Superior temporal gyrus (tissue), 1 donor: ENCODE measurements at regions not wholly inside any gene's neighbourhood (a gene's known extent, or its start where the extent isn't known, plus 50 kb on each side); places are given as distances from the start of the nearest gene placed in this dataset.
"Not testable (repeated sequence)": the region's sequence is repeated elsewhere in the genome, so short reads cannot be mapped to it uniquely, and the experiment has no call there.

Experiments
- DNase-seq: peaks from one replicate; pipeline ENCODE4 v3.0.0-alpha.2; 2016; ENCODE audit errors: extremely low spot score

DNA sequence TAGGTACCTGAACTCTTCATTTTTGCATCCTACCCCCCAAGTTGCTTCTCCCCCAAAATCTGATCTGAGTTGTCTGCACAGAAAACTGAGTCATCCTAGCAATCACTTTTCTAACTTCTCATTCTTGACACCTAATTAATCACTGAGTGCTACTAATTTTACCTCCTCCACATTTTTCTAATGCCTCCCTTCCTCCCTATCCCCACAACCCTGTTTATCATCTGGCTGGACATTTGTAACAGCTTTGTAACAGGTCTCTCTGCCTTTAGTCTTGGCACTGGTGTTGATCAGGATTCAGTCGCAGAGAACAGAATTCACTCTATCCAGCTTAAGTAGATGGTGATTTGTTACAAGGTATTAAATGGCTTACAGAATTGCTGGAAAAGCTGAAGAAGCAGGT, 303.9 kb upstream of the GATB start:
- no peak for DNase-seq

DNA sequence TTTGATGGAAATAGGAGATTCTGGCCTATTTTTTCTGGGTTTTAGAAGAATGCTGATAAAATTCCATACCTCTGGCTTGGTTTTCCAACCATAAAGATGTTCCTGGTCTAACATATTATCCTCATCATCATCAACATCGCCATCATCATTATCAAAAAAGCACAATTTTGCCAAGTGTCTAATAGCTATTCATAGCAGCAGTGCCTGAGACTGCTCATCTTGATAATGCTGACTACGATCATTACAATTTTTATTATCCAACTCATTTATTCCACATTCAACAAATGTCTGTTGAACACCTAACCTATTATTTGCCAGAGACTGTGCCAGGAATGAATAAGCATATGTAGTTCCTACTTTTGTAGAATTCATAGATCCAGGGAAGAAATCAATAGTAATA, 303.5 kb upstream of the GATB start:
- DNase-seq, result no peak

DNA sequence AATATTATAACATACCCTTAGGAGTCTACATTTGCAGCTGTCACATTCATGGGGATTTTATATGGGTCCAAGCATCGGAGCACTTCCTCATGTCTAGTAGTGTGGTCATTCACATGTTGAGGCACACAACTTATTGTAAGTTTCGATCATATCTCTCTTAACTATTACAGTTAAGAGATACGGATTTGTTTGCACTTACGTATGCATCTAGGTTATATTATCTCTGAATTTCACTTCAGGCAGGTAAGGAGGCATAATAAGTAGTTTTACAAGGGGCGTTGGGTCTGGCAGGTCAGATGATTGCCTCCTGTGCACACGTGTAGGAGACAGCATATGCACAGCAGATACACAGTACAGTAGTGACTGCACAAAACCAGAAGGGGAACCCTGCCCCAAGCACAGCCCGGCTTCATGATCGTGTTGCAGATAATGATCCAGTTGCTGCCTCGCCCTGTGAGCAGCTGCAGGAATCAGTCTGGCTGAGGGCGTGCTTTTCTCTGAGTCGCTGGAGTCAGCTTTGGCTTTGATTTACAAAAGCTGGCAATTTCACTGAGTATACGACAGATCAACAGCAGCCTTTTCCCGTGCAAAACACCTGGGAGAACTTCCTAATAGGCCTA, 302.9 kb upstream of the GATB start:
- DNase-seq, result no peak

DNA sequence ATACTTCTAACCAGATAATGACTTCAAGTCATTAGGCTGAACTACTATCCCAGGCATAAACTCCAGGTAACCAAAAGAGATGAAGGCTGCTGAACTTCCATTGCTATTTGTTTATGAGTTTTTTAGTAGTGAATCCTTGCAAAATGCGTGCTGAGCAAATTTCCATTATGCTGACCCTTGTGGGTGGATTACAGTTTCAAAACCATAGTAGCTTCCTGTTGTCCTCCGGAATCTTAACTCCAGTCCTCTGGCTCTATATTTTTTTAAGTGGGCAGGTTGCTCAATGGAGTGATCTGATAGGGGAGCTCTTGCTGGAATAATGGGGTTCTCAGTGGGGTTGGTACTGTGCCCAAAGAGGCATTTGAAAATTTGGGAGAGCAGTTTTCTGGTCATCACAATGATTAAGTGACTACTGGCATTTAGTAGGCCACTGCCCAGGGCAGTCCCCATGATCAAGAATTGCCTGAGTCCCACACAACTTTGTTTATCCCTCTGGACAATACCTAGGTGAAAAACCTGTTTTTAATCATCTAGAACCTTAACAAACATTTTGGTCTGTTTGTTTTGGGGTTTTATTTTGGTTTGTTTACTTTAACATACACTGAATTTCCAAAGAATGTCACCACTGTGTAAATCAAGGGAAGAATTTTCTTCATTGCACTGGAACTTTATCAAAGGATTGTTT, 302.3 kb upstream of the GATB start:
- DNase-seq, result no peak

DNA sequence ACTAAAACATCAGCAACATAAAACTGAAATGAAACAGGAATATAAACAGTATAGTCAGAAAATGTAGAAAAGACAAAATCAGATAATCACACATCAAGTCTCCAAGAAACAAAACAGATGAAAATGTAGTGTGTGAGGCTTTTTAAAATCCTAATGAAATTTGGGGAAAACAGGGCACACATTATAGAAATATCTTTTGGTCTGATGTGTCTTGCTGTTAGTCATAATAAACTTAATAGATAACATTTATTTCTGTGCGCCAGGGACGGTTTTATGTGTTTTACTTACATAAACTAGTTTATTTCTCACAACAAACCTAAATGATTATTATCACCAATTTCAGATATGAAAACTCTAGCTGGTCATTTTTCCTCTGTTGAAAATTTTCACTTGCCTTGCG, 293.9 kb upstream of the GATB start:
- DNase-seq, result no peak

DNA sequence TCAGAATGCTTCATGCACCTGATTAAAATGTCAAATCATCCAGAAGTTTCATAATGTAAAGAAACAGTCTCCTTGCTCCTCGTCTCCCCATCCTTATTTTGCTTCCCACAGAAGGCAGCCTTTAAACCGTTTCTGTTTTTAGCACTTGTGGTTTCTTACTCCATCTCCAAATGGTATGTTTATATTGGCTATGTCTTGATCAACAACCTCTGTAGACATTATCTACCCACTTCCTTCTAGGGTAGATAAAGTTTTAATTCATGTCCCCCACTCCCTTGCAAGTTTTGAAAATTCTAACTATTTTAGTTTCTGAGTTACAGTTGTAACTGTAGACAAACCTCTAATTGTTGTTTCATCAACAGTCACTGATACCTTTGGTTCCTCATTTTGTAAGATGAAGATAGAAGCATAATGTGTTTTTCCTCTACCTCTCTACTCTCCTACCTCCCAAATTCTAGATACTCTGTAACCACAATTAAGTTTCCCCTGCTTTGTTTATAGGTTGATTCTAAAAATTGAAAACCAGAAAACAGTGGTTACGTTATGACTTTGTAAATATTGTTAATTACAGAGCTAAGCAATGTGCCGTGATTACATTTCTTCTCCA, 291.7 kb upstream of the GATB start:
- DNase-seq, result no peak

DNA sequence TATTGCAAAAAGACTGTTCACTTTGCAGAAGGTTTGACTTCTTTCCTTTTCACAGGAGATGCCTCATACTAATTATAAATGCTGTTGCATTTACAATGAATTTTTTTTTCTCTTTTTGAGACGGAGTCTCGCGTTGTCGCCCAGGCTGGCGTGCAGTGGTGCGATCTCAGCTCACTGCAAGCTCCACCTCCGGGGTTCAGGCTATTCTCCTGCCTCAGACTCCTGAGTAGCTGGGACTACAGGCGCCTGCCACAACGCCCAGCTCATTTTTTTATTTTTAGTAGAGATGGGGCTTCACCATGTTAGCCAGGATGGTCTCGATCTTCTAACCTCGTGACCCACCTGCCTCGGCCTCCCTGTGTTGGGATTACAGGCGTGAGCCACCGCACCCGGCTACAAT, 290.5 kb upstream of the GATB start:
- not testable (repeated sequence) for DNase-seq

DNA sequence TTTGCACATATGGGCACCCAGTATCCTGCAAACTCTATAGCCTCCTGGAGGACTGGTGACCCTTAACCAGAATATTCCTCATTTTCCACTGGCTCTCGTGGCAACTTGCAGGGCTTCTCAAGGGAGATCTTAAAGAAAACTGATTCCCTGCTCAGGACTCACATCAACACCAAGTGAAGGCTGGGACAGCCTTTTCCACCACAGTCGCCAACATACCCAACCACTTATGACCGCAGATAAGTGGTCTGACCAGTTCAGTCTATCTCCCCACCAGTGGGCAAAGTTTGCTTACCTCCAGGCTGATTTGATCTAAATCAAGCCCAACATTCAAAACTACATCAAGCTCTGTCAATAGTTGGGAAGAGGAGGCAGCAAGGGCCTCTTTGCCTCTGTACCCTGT, 289.3 kb upstream of the GATB start:
- DNase-seq, result no peak

DNA sequence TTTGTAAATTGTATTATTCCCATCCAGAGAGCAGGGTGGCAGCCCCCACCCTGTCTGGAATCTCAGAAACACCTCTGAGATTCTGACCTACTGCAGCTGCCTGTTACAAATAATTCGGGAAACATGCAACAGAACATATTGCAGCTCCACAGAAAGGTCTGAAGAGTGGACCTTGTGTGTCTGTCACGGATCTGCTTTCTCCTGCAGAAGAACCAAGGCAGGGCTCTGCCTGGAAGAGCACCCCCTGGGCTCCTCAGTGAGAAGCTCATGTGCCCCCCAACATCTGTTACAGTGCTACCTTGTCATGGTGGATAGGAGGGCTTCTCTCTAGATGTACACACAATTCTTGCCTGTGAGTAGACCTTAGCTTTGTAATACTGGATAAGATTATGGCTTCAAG, 286.6 kb upstream of the GATB start:
- no peak for DNase-seq

DNA sequence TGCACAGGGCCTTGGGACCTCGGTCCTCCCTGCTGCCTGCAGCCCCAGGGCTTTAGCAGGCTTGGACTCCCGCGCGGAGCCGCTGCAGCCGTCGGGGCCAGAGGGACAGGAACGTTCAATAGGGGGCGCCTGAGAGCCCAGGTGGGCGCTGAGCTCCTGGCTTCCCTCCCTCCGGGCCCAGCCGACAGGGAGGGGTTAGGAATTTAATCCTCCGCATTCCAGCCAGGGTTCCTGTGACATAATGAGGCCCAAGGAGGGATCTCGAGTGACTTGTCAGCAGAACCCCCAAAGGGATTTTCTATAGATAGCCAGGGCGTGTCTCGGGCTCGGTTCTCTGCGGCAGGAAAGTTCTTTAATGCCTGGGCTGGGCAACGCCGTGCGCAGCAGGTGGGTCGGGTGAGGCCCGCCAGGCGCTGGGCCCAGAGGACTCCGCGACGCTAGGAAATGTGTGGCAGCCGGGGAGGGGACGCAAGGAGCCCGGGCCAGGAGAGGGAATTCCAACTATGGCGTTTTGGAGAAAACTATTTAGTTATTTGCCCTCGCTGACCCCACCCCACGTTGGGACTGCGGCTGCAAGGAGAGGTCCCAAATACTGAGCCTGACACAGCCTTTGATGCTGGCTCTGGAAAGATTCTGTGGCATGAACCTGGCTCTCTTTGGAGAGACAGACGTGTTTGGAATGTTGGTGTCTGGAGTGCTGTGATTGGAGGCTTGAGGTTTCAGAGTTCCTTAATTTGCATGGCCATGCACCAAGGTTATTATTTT, 285.2 kb upstream of the GATB start:
- DNase-seq, result no peak

DNA sequence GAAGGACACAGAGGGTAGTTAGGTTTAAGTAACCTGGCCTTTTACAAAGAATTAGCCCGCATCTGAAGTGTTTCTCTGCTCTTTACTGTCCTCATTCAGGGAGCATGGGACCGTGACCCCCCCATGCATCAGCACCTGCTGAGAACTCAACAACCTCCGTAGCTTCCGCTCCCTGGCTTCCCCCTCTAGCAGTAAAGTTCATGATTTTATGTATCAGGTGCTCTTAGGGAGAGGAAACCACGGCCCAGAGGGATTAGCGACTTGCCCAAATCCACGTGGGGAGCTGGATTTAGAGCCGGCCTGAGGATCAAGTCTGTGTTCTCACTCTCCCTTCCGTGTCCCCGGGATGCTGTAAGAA, 284.6 kb upstream of the GATB start:
- no peak for DNase-seq

DNA sequence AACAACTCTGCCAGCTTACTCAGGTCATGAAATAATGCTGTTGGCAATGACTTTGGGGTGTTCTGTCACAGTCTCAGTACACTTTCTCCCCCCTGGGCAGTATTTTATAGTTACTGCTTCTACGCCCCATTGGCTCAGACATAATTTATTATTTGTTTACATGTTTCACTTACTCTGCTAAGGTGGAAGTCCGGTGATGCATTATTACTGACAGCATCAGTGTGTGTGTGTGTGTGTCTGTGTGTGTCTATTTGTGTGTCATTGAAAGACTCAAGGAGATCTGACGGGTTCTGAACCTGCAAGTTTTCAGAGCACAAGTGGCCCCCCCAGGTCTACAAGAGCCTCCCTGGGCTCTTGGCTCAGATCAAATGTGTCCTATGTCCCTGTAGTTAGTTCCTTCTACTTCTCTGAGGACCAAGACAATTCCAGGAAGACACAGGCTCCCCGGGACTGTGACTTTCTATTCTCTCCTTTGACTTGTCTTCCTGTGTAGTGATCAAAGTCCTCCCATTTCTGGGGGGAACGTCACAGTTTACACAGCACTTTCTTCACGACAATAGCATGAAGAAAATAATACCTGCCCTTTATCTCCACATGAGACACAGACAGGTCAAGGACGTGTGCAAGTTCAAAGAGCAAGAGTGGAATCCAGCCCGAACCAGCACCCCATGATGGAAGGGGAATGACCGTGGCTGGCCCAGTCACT, 283.7 kb upstream of the GATB start:
- no peak for DNase-seq

DNA sequence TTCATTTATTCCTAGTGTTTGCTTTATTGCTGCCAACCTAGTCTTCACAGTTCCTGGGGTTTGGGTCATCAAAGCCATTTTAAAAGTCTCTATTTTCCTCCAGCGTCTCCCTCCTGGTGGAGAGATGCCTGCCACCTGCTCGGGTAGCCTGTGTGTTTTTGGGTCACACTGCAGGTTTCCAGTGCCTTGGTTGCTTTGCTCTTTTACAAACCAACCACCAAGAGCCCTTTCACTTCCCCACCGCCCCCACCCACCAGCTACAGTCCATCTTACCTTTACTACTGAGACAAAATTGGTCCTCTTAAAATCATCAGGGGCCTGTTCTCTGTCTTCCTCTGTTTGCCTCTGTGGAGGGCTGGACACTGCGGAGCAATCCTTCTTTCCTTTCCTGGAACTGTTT, 280.5 kb upstream of the GATB start:
- DNase-seq, result no peak

DNA sequence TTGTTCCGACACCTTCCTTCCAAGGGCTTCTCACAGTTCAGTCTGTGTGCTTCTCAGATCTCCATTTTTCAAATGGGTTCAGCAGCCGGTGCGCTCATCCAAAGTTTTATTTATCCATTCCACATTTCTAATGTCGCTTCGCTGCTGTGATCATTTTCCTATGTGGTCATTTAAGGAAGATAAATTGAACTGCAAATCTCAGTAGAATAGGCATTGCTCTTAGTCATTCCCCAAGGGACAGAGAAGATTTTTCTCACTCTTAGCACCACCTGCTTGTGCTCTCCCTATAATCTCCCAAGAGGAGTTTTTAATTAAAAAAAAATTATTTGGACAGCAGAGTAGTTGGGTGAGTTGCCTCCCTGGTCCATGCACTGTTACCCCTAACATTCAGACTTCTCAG, 278.9 kb upstream of the GATB start:
- no peak for DNase-seq

DNA sequence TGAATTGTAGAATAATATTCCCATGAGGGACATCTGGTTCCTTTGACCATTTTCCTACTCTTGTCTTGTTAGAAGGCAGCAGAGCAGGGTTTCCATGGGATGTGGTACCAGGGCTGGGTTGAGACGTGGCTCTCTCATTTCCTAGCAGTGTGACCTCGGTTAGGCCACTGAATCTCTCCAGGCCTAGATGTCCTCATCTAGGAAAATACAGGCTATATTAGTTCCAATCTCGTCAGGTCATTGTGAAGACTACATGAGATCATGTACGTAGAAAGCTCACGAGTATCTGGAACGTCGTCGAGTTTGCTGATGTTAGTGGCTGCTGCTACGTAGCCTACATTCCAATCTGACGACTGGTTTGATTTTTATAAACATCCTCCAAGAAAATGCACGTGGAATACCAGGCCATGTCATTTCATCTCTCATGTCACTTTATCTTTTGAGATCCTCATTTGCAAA, 278.2 kb upstream of the GATB start:
- no peak for DNase-seq

DNA sequence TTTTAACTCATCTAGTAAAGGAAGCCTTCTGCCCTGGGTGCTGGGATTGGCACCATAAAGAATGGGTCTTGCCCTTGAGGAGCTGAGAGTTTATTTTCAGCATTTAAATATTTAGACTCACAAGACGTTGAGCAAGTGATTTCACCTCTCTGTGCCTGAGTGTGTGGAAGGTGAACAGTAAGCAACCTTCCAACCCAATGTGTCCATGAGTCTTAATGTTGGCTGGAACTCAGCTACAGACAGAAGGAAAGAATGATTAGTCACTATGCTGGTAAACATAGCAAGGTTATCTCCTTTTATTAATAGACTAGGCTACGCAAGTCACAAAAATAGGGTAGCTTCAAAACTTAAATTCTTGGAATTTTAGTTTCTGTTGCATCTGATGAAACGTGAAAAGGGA, 277.4 kb upstream of the GATB start:
- DNase-seq, result no peak

DNA sequence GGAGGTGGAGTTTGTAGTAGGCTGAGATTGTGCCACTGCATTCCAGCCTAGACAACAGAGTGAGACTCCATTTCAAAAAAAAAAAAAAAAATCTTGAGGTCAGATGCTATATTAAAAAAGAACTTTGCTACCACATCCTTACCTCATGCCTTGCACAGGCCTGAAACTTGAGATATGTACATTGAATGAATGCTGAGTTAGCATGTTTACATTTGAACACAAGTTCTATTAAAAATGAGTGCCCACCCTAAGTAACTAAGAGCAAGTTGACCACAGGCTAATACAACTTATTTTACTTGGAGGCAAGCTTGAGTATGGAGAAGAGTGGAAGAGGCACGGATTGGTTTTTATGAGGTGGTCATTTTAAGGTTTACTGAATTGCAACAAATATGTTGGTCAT, 276.6 kb upstream of the GATB start:
- DNase-seq, result no peak

DNA sequence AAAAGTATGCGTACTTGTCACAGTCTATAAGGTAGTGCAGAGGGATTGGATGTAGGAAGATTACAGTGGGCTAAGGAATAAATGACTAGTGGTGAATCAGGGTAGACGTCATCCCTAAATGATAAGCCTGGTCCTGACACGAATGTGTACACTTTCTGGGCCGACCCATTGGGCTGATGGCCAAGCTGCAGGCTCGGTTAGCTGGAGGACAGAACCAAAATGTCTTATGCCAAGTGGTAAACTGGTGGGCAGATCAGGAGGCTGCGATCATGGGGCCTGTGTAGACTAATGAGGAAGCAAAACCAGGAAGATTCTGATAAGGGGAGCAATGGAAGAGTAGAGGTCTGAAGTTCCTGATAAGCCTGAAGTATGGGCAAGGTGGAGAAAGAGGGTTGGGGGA, 272.8 kb upstream of the GATB start:
- no peak for DNase-seq

DNA sequence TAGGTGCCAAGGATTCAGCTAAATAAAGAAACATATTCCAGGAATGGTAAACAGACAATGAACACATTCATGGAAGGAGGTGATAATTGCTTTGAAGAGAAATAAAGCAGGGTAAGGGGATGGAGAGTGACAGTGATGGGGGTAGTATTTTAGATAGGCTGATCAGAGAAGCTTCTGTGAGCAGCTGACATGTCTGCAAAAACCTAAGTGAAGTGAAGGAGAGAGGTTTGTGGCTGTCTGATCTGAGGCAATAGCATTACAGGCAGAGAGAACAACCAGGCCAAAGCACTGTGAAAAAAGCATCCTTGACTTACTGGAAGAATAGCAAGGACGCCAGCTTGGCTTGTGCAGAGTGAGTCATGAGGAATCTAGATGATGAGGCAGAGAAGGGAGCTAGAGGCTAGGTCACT, 271.9 kb upstream of the GATB start:
- peak; percentile 43 for DNase-seq

DNA sequence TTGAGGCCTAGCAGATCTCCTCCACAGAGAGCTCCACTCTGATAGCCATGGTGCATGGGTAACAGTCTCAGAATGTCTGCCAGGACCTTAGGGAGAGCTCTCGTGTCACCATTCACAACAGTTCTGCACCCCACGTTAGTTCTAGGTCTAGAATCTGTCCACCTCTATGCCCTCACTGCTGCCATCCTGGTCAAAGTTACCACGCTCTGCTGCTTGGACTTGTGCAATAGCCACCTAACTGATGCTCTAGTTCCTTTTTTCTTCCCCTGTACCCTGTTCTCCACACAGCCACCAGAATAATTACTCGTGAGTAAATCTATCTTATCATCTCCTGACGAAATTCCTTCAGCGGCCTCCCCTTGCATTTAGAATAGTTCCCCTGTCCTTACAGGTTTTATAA, 268.8 kb upstream of the GATB start:
- DNase-seq, result no peak

DNA sequence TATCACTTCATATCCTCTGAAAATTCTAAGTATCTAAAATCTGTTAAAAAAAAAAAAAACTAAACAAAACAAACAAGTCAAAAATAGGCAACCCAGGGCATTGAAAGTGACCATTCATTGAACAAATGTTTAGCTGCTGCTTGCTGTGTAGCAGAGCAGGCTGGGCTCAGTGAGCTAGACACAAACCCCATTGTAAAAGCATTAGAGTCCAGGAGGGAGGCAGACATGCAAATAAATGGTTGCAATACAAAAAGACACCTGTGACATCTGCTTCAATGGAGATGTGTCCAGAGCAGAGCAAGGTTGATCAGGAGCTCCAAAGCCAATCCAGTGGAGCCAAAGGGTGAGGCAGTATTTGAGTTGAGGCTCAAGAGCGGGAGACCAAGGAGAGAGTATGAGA, 267.3 kb upstream of the GATB start:
- no peak for DNase-seq

DNA sequence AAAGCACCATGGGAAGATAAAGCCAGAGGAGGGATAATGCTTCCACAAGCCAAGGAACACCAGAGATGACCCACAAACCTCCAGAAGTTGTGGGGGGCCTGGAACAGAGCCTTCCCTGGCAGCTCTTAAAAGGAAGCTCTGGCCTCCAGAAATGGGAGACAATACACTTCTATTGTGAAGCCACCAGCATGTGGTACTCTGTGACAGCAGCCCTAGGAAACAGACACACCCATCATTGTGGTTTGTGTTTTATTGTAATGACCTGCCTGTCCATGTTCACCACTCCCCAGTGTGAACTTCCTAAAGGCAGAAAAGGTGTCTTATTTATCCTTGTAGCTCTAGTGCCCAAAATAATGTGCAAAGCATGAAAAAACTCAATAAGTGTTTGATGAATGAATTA, 264.1 kb upstream of the GATB start:
- DNase-seq, result no peak
